Osteocyte (in vitro differentiated cells): ENCODE measurements at regions not wholly inside any gene's neighbourhood (a gene's known extent, or its start where the extent isn't known, plus 50 kb on each side); places are given as distances from the start of the nearest gene placed in this dataset.

Experiments
- DNase-seq: peaks from one replicate; pipeline ENCODE4 v3.0.0; 2021; ENCODE audit warnings: mixed read lengths; ENCODE audit not compliant: unreplicated experiment; ENCODE audit errors: extremely low spot score
- H3K27ac Mint-ChIP-seq: one replicate; pipeline ENCODE4 v1.8.0; 2021; ENCODE audit warnings: mild to moderate bottlenecking, mixed read lengths; ENCODE audit not compliant: unreplicated experiment
- H3K27me3 Mint-ChIP-seq: one replicate; pipeline ENCODE4 v1.8.0; 2021; ENCODE audit warnings: mixed read lengths; ENCODE audit not compliant: unreplicated experiment
- H3K36me3 Mint-ChIP-seq: one replicate; pipeline ENCODE4 v1.8.0; 2021; ENCODE audit warnings: mixed read lengths; ENCODE audit not compliant: unreplicated experiment
- H3K4me1 Mint-ChIP-seq: one replicate; pipeline ENCODE4 v1.8.0; 2021; ENCODE audit warnings: mixed read lengths; ENCODE audit not compliant: unreplicated experiment
- H3K4me3 Mint-ChIP-seq: one replicate; pipeline ENCODE4 v1.8.0; 2021; ENCODE audit warnings: mild to moderate bottlenecking, moderate library complexity, mixed read lengths; ENCODE audit not compliant: unreplicated experiment
- H3K9me3 Mint-ChIP-seq: one replicate; pipeline ENCODE4 v1.8.0; 2021; ENCODE audit warnings: mixed read lengths; ENCODE audit not compliant: unreplicated experiment
- TF ChIP-seq, protein P1 (sequence below): fragments of 200-600 bp; sonication (generic); IDR thresholded peaks from 2 replicates; pipeline ENCODE4 v1.5.0; 2021; ENCODE audit warnings: antibody characterized with exemption, mild to moderate bottlenecking, moderate library complexity

DNA sequence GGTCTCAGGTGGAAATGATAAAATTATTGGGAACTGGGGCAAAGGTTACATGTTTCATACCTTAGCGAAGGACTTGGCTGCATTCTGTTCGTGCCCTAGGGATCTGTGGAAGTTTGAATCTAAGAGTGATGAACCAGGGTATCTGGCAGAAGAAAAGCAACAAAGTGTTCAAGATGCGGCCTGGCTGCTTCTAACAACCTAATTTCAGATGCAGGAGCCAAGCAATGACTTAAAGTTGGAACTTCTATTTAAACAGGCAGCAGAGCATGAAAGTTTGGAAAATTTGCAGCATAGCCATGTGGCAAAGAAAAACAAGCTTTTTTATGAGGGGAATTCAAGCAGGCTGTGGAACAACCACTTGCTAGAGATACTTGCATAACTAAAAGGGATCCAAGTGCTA, 73.5 kb downstream of the CD24 start:
- Mint-ChIP-seq H3K27me3 (peaks cover 7% of the 10 kb centered on the region), H3K4me3 (no peak overlapping the region), H3K4me1 (no peaks in the 10 kb centered on the region), H3K9me3 (peaks cover 8% of the 10 kb centered on the region), H3K36me3 (no peaks in the 10 kb centered on the region), H3K27ac (no peak overlapping the region)
- TF ChIP-seq, protein P1, sequence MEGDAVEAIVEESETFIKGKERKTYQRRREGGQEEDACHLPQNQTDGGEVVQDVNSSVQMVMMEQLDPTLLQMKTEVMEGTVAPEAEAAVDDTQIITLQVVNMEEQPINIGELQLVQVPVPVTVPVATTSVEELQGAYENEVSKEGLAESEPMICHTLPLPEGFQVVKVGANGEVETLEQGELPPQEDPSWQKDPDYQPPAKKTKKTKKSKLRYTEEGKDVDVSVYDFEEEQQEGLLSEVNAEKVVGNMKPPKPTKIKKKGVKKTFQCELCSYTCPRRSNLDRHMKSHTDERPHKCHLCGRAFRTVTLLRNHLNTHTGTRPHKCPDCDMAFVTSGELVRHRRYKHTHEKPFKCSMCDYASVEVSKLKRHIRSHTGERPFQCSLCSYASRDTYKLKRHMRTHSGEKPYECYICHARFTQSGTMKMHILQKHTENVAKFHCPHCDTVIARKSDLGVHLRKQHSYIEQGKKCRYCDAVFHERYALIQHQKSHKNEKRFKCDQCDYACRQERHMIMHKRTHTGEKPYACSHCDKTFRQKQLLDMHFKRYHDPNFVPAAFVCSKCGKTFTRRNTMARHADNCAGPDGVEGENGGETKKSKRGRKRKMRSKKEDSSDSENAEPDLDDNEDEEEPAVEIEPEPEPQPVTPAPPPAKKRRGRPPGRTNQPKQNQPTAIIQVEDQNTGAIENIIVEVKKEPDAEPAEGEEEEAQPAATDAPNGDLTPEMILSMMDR = no peak
- no peak for DNase-seq

- Mint-ChIP-seq H3K36me3 (no peaks in the 10 kb centered on the region), H3K4me3 (no peak overlapping the region), H3K27ac (no peak overlapping the region), H3K9me3 (peaks cover 8% of the 10 kb centered on the region), H3K27me3 (peaks cover 7% of the 10 kb centered on the region), H3K4me1 (no peaks in the 10 kb centered on the region)
- DNase-seq = no peak
- TF ChIP-seq, protein P1 = no peak
Observed at GRCh38 chr6:106899697-106900096, 74.8 kb downstream of the CD24 start.

- Mint-ChIP-seq H3K4me3 (no peak overlapping the region), H3K4me1 (no peaks in the 10 kb centered on the region), H3K27ac (no peak overlapping the region), H3K9me3 (peaks cover 8% of the 10 kb centered on the region), H3K27me3 (peaks cover 11% of the 10 kb centered on the region), H3K36me3 (no peaks in the 10 kb centered on the region)
- TF ChIP-seq, protein P1 = no peak
- DNase-seq = no peak
Observed at GRCh38 chr6:106897580-106897979, 76.9 kb downstream of the CD24 start.

DNA sequence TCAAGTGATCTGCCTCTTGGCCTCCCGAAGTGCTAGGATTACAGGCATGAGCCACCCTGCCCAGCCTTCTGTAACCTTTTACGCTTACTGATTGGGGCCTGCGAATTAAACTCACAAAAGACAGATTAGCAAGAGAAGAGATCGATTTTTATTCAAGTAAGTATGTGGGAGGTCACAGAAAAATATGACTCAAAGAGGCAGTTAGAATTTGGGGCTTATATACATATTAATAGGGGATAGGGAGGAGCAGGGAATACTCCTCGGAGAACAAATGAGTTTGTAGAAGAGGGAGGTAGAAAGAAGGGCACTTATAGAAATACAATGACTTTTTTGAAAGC, 78.9 kb downstream of the CD24 start:
- TF ChIP-seq, protein P1 = no peak
- no peak for DNase-seq
- Mint-ChIP-seq H3K4me1 (no peaks in the 10 kb centered on the region), H3K4me3 (no peak overlapping the region), H3K36me3 (no peaks in the 10 kb centered on the region), H3K27me3 (peaks cover 11% of the 10 kb centered on the region), H3K9me3 (peaks cover 3% of the 10 kb centered on the region), H3K27ac (no peak overlapping the region)

- Mint-ChIP-seq H3K36me3 (no peaks in the 10 kb centered on the region), H3K27ac (no peak overlapping the region), H3K4me1 (no peaks in the 10 kb centered on the region), H3K27me3 (peaks cover 11% of the 10 kb centered on the region), H3K9me3 (no peaks in the 10 kb centered on the region), H3K4me3 (no peak overlapping the region)
- no peak for DNase-seq
- TF ChIP-seq, protein P1 = no peak
Observed at GRCh38 chr6:106894978-106895702, 79.4 kb downstream of the CD24 start.
